SIG-M5 treated with dmso at 0.1 percent for 504 hours (cell line): ENCODE measurements at regions not wholly inside any gene's neighbourhood (a gene's known extent, or its start where the extent isn't known, plus 50 kb on each side); places are given as distances from the start of the nearest gene placed in this dataset.

ENCODE experiments used
- DNase-seq: peaks from one replicate; lab custom pipeline; 2025; ENCODE audit not compliant: unreplicated experiment; lab: John Stamatoyannopoulos, UW

- no peak for DNase-seq
Observed at GRCh38 chr5:29995154-29995553, 1198.3 kb upstream of the CDH6 start.

GRCh38 chr5:29994519-29994918 lies 1199.0 kb upstream of the CDH6 start:
- DNase-seq, result no peak

- no peak for DNase-seq
Observed at GRCh38 chr5:29993286-29993685, 1200.2 kb upstream of the CDH6 start.

GRCh38 chr5:29992248-29992647 lies 1201.2 kb upstream of the CDH6 start:
- DNase-seq, result no peak

- DNase-seq, result no peak
Observed at GRCh38 chr5:29990681-29991080, 1202.8 kb upstream of the CDH6 start.

- DNase-seq, result no peak
Observed at GRCh38 chr5:29984156-29984540, 1209.3 kb upstream of the CDH6 start.

- DNase-seq, result no peak
Observed at GRCh38 chr5:29983528-29984155, 1209.8 kb upstream of the CDH6 start.

GRCh38 chr5:29982457-29982856 lies 1211.0 kb upstream of the CDH6 start:
- no peak for DNase-seq

GRCh38 chr5:29972597-29972996 lies 1220.9 kb upstream of the CDH6 start:
- no peak for DNase-seq

GRCh38 chr5:29963956-29964355 lies 1229.5 kb upstream of the CDH6 start:
- DNase-seq, result no peak

GRCh38 chr5:29960323-29960722 lies 1233.2 kb upstream of the CDH6 start:
- no peak for DNase-seq

- no peak for DNase-seq
Observed at GRCh38 chr5:29950416-29951145, 1242.9 kb upstream of the CDH6 start.

GRCh38 chr5:29949301-29949872 lies 1244.1 kb upstream of the CDH6 start:
- DNase-seq, result no peak

GRCh38 chr5:29944327-29944726 lies 1249.2 kb upstream of the CDH6 start:
- DNase-seq, result no peak

- DNase-seq, result no peak
Observed at GRCh38 chr5:29942089-29942488, 1251.4 kb upstream of the CDH6 start.

GRCh38 chr5:29939988-29940387 lies 1253.5 kb upstream of the CDH6 start:
- DNase-seq, result no peak

- no peak for DNase-seq
Observed at GRCh38 chr5:29935371-29935770, 1258.1 kb upstream of the CDH6 start.

- no peak for DNase-seq
Observed at GRCh38 chr5:29930316-29930715, 1263.2 kb upstream of the CDH6 start.

GRCh38 chr5:29924107-29924506 lies 1269.4 kb upstream of the CDH6 start:
- DNase-seq, result no peak

GRCh38 chr5:29905626-29906353 lies 1287.7 kb upstream of the CDH6 start:
- DNase-seq, result no peak

GRCh38 chr5:29902859-29903258 lies 1290.6 kb upstream of the CDH6 start:
- no peak for DNase-seq

GRCh38 chr5:29899583-29899982 lies 1293.9 kb upstream of the CDH6 start:
- no peak for DNase-seq
